K562 (cell line): ENCODE measurements at regions not wholly inside any gene's neighbourhood (a gene's known extent, or its start where the extent isn't known, plus 50 kb on each side); places are given as distances from the start of the nearest gene placed in this dataset.

Experiments
- ATAC-seq: fragments of 200-7000 bp; cut with Tn5 transposase; 3 replicates; pipeline ENCODE4 v1.9.1; 2020; ENCODE audit warnings: moderate library complexity
- BruUV-seq: library from RNA; stranded (reverse); fragments of 400-500 nt; replicated peaks from 2 replicates; lab custom pipeline; 2021; lab: Mats Ljungman, UMichigan
- CTCF ChIA-PET: fragments of 300-600 bp; formaldehyde crosslinking; extraction: SDS; loops from one replicate; lab custom pipeline; 2021; ENCODE audit warnings: low intra/inter-chr PET ratio; lab: Yijun Ruan, JAX
- POLR2A ChIA-PET: fragments of 300-600, 350-650 bp; sonication (Branson Sonifier 250); formaldehyde crosslinking; extraction: SDS; loops from one replicate; lab custom pipeline; 2021; ENCODE audit warnings: antibody characterized with exemption, inconsistent platforms; lab: Yijun Ruan, JAX
- DNase-seq, 4 experiments: peaks; one replicate each; pipeline versions ENCODE4 v3.0.0 to v3.0.0-alpha.2; 2011 to 2018; ENCODE audit warnings: low spot score in 3 of 4, mixed read lengths in 3 of 4; ENCODE audit errors: extremely low read depth in 1 of 4
- FAIRE-seq: peaks from 2 replicates; lab custom pipeline; 2011; peaks lifted over from hg19 to GRCh38; lab: Jason Lieb, UNC
- H2AFZ ChIP-seq: 2 replicates; pipeline ENCODE4 v1.6.0; 2011; ENCODE audit warnings: low read depth, low read length, control low read depth, inconsistent platforms
- H3K27ac ChIP-seq: fragments of 200-600 bp; 3 replicates; pipeline ENCODE4 v1.8.0; 2011; ENCODE audit warnings: low read depth, mild to moderate bottlenecking, control low read depth, inconsistent platforms, low read length, moderate library complexity, mixed read lengths; ENCODE audit errors: extremely low read depth
- H3K27me3 ChIP-seq, 2 experiments: fragments of 300-600 bp in 1 of 2; 2 replicates in 1 of 2; 3 replicates in 1 of 2; pipeline versions ENCODE4 v1.6.0 to v1.8.0; 2011; ENCODE audit warnings: inconsistent platforms in 2 of 2, low read length in 2 of 2, mild to moderate bottlenecking in 1 of 2, mixed read lengths in 1 of 2, moderate library complexity in 1 of 2; ENCODE audit not compliant: control insufficient read depth in 2 of 2, insufficient read depth in 2 of 2
- H3K36me3 ChIP-seq: fragments of 300-600 bp; 3 replicates; pipeline ENCODE4 v1.8.0; 2011; ENCODE audit warnings: mild to moderate bottlenecking, low read length, inconsistent platforms; ENCODE audit not compliant: control insufficient read depth, insufficient read depth
- H3K4me1 ChIP-seq, 2 experiments: fragments of 200-600 bp in 1 of 2; replicated peaks in 1 of 2; 2 replicates in 1 of 2; 3 replicates in 1 of 2; pipeline versions ENCODE4 v1.5.1 to v1.8.0; 2011; ENCODE audit warnings: inconsistent platforms in 2 of 2, low read length in 2 of 2, mild to moderate bottlenecking in 1 of 2, mixed read lengths in 1 of 2, moderate library complexity in 1 of 2; ENCODE audit not compliant: control insufficient read depth in 2 of 2, insufficient read depth in 2 of 2
- H3K4me2 ChIP-seq: 2 replicates; pipeline ENCODE4 v1.6.1; 2011; ENCODE audit warnings: low read length, control low read depth, inconsistent platforms, mixed read lengths; ENCODE audit not compliant: insufficient read depth
- H3K4me3 ChIP-seq: fragments of 200-600 bp; sonication (generic), shearing (Covaris generic); 2 replicates; pipeline ENCODE4 v1.5.1; 2016; ENCODE audit warnings: control low read depth, inconsistent platforms
- H3K79me2 ChIP-seq: fragments of 200-600 bp; 3 replicates; pipeline ENCODE4 v1.8.0; 2011; ENCODE audit warnings: low read length, inconsistent platforms; ENCODE audit not compliant: control insufficient read depth, insufficient read depth
- H3K9ac ChIP-seq, 2 experiments: 2 replicates each; pipeline versions ENCODE4 v1.6.0 to v1.6.1; 2011; ENCODE audit warnings: low read depth in 2 of 2, low read length in 2 of 2, control low read depth in 1 of 2, inconsistent platforms in 1 of 2, mild to moderate bottlenecking in 1 of 2, mixed read lengths in 1 of 2; ENCODE audit not compliant: insufficient read depth in 1 of 2
- H3K9me1 ChIP-seq: one replicate; pipeline ENCODE4 v1.6.0; 2011; ENCODE audit warnings: inconsistent platforms, mild to moderate bottlenecking, low read length, moderate library complexity; ENCODE audit not compliant: control insufficient read depth, insufficient read depth
- H3K9me3 ChIP-seq: replicated peaks from 2 replicates; pipeline ENCODE4 v1.5.1; 2011; ENCODE audit warnings: low read depth, low read length, inconsistent platforms; ENCODE audit not compliant: control insufficient read depth, insufficient read depth
- H4K20me1 ChIP-seq: replicated peaks from 2 replicates; pipeline ENCODE4 v1.6.1; 2011; ENCODE audit warnings: low read length, inconsistent platforms, mixed read lengths; ENCODE audit not compliant: control insufficient read depth, insufficient read depth
- BCLAF1 ChIP-seq, 2 experiments: fragments of 450-650 bp in 1 of 2; IDR thresholded peaks; 2 replicates each; pipeline ENCODE4 v1.6.1; 2011 to 2017; ENCODE audit warnings: low read depth in 2 of 2, antibody characterized with exemption in 1 of 2, borderline replicate concordance in 1 of 2, low read length in 1 of 2, mild to moderate bottlenecking in 1 of 2, mixed read lengths in 1 of 2; ENCODE audit not compliant: control insufficient read depth in 1 of 2
- CBFA2T2 ChIP-seq: fragments of 450-650 bp; conservative IDR thresholded peaks from 2 replicates; pipeline ENCODE4 v1.6.1; 2017; ENCODE audit warnings: mild to moderate bottlenecking
- CBFB ChIP-seq: sonication (generic); formaldehyde crosslinking; IDR thresholded peaks from 2 replicates; pipeline ENCODE4 v1.4.0; 2020; ENCODE audit warnings: mild to moderate bottlenecking, missing genetic modification reagents
- CBX1 ChIP-seq: sonication (generic); IDR thresholded peaks from 2 replicates; pipeline ENCODE4 v1.6.1; 2016; ENCODE audit warnings: antibody characterized with exemption, low read depth, mild to moderate bottlenecking
- ELF2 ChIP-seq: fragments of 250-450 bp; sonication (Bioruptor Pico); IDR thresholded peaks from 2 replicates; pipeline ENCODE4 v1.5.0; 2021; ENCODE audit warnings: mild to moderate bottlenecking
- GTF2F1 ChIP-seq: IDR thresholded peaks from 2 replicates; pipeline ENCODE4 v1.6.1; 2011; ENCODE audit warnings: low read depth, low read length, improper control_type of control experiment
- KLF6 ChIP-seq: fragments of 250-450 bp; sonication (Bioruptor Pico); IDR thresholded peaks from 2 replicates; pipeline ENCODE4 v1.4.0; 2020; ENCODE audit warnings: mild to moderate bottlenecking, moderate library complexity, borderline replicate concordance
- POLR3A ChIP-seq: IDR thresholded peaks from 2 replicates; pipeline ENCODE4 v1.6.1; 2011; ENCODE audit warnings: borderline replicate concordance, mild to moderate bottlenecking, moderate library complexity; ENCODE audit not compliant: insufficient read length, insufficient read depth; ENCODE audit errors: extremely low read depth
- TCFL5 ChIP-seq: fragments of 250-450 bp; sonication (Bioruptor Pico); conservative IDR thresholded peaks from 2 replicates; pipeline ENCODE4 v1.6.1; 2021; ENCODE audit warnings: mild to moderate bottlenecking, moderate library complexity, matching md5 sums
- ZBTB7A ChIP-seq: IDR thresholded peaks from 2 replicates; pipeline ENCODE4 v1.6.1; 2011; ENCODE audit warnings: low read depth, mild to moderate bottlenecking, low read length, moderate library complexity, borderline replicate concordance; ENCODE audit not compliant: control insufficient read depth
- ZNF146 ChIP-seq: IDR thresholded peaks from one replicate; pipeline ENCODE4 v1.6.1; 2018; ENCODE audit warnings: missing compliant biosample characterization; ENCODE audit not compliant: unreplicated experiment
- ZNF512 ChIP-seq: IDR thresholded peaks from 2 replicates; pipeline ENCODE4 v1.6.1; 2016; ENCODE audit warnings: missing genetic modification characterization, missing compliant biosample characterization
- ZNF75A ChIP-seq: fragments of 450-650 bp; formaldehyde crosslinking; IDR thresholded peaks from 2 replicates; pipeline ENCODE4 v1.4.0; 2020; ENCODE audit warnings: mild to moderate bottlenecking
- ZNF778 ChIP-seq: fragments of 450-650 bp; formaldehyde crosslinking; IDR thresholded peaks from 2 replicates; pipeline ENCODE4 v1.4.0; 2020; ENCODE audit warnings: mild to moderate bottlenecking, moderate library complexity
- WGBS: fragments of 100-300 bp; shearing (Covaris generic); methylation state at CpG from one replicate; pipeline ENCODE4 v1.1.6; 2016; ENCODE audit warnings: low coverage, mixed read lengths; ENCODE audit not compliant: insufficient coverage; ENCODE audit errors: missing lambda C conversion rate; 5-methylcytosine and 5-hydroxymethylcytosine counted together
- in situ Hi-C: fragments of 300-500 bp; cut with MboI; formaldehyde crosslinking; loops from 4 replicates; pipeline ENCODE4 v1.15.0; 2018; ENCODE audit warnings: inconsistent platforms, mixed read lengths
- intact Hi-C: fragments of 100-400 bp; cut with micrococcal nuclease; formaldehyde crosslinking; loops from 2 replicates; pipeline ENCODE4 v1.14.2; 2022

GRCh38 chr1:5297180-5297885 is 642.9 kb downstream of the AJAP1 start (continued):
- no peak for TF ChIP-seq GTF2F1
- TF ChIP-seq KLF6 (CRISPR knock-in tag), result no peak
- no peak for TF ChIP-seq CBFA2T2
- no peak for TF ChIP-seq ZNF778 (CRISPR knock-in tag)

GRCh38 chr1:5296557-5297179 is 642.3 kb downstream of the AJAP1 start:
- no peaks in the 10 kb centered on the region for H3K79me2 ChIP-seq
- FAIRE-seq (no peak), DNase-seq (no peak), ATAC-seq (no peak)
- intact Hi-C loops, result no loop called here
- H2AFZ ChIP-seq, result no peak overlapping the region
- H3K9me3 ChIP-seq, result no peaks in the 10 kb centered on the region
- H3K4me3 ChIP-seq, result no peak overlapping the region
- no peak overlapping the region for H3K27ac ChIP-seq
- H3K4me1 ChIP-seq, result no peaks in the 10 kb centered on the region
- no peaks in the 10 kb centered on the region for H3K9me1 ChIP-seq
- H3K9ac ChIP-seq, result no peak overlapping the region
- CTCF ChIA-PET, result no interaction called here
- in situ Hi-C loops, result no loop called here
- H3K4me2 ChIP-seq, result no peak overlapping the region
- no peak for TF ChIP-seq CBFB (CRISPR knock-in tag)
- no peak for TF ChIP-seq ELF2
- no peak for TF ChIP-seq POLR3A
- no peak for TF ChIP-seq BCLAF1 (IDR thresholded peaks at IDR 0.05; ENCODE audit: borderline replicate concordance in 1 of 2, control insufficient read depth in 1 of 2, low read depth in 2 of 2, low read length in 1 of 2)
- TF ChIP-seq TCFL5, result no peak
- no peak for TF ChIP-seq ZNF75A
- no peak for TF ChIP-seq ZNF146
- no peak for TF ChIP-seq CBX1
- no peak for TF ChIP-seq ZBTB7A
- no peak for TF ChIP-seq ZNF512
- H3K27me3 ChIP-seq, result peaks cover 0 to 15% of the 10 kb centered on the region in 2 experiments; a peak in 2 of 5 replicates
- no peaks in the 10 kb centered on the region for H3K36me3 ChIP-seq
- whole genome bisulfite sequencing, result 1% methylated on average over 18 of the region's 18 CpGs
- POLR2A ChIA-PET, result interaction anchor here (0.6 to 0.7 kb wide), 3 partner anchors 146 to 1067 kb away, joined by 3 read pairs; no protein-coding TSS in a partner anchor
- BruUV-seq, result no TSS peak
- no peaks in the 10 kb centered on the region for H4K20me1 ChIP-seq
